ENCODE measurements at regions not wholly inside any gene's neighbourhood (a gene's known extent, or its start where the extent isn't known, plus 50 kb on each side); places are given as distances from the start of the nearest gene placed in this dataset.
"Not testable (repeated sequence)": the region's sequence is repeated elsewhere in the genome, so short reads cannot be mapped to it uniquely, and the experiment has no call there.

GRCh38 chr18:10248738-10249137 is 205.7 kb upstream of the APCDD1 start:
- DNase-seq (ENCODE audit: low spot score), result no peak

- DNase-seq (ENCODE audit: low spot score), result no peak
Observed at GRCh38 chr18:10249270-10249669, 205.2 kb upstream of the APCDD1 start.

- DNase-seq (ENCODE audit: low spot score), result no peak
Observed at GRCh38 chr18:10249801-10250200, 204.6 kb upstream of the APCDD1 start.

GRCh38 chr18:10252494-10252893 is 201.9 kb upstream of the APCDD1 start:
- no peak for DNase-seq (ENCODE audit: low spot score)

- DNase-seq (ENCODE audit: low spot score), result no peak
Observed at GRCh38 chr18:10252952-10253705, 201.3 kb upstream of the APCDD1 start.

- not testable (repeated sequence) for DNase-seq (ENCODE audit: low spot score)
Observed at GRCh38 chr18:10256276-10256675, 198.2 kb upstream of the APCDD1 start.

- DNase-seq (ENCODE audit: low spot score), result no peak
Observed at GRCh38 chr18:10258836-10259474, 195.5 kb upstream of the APCDD1 start.

- no peak for DNase-seq (ENCODE audit: low spot score)
Observed at GRCh38 chr18:10259901-10260300, 194.5 kb upstream of the APCDD1 start.

- DNase-seq (ENCODE audit: low spot score), result no peak
Observed at GRCh38 chr18:10261344-10262276, 192.8 kb upstream of the APCDD1 start.

GRCh38 chr18:10262566-10262965 is 191.9 kb upstream of the APCDD1 start:
- DNase-seq (ENCODE audit: low spot score), result no peak

- DNase-seq (ENCODE audit: low spot score), result no peak
Observed at GRCh38 chr18:10264260-10264659, 190.2 kb upstream of the APCDD1 start.

- DNase-seq (ENCODE audit: low spot score), result no peak
Observed at GRCh38 chr18:10265560-10266333, 188.7 kb upstream of the APCDD1 start.

GRCh38 chr18:10266334-10266590 is 188.2 kb upstream of the APCDD1 start:
- no peak for DNase-seq (ENCODE audit: low spot score)

- no peak for DNase-seq (ENCODE audit: low spot score)
Observed at GRCh38 chr18:10269261-10269660, 185.2 kb upstream of the APCDD1 start.

- DNase-seq (ENCODE audit: low spot score), result no peak
Observed at GRCh38 chr18:10270151-10270571, 184.3 kb upstream of the APCDD1 start.

GRCh38 chr18:10271481-10271880 is 183.0 kb upstream of the APCDD1 start:
- DNase-seq (ENCODE audit: low spot score), result no peak

GRCh38 chr18:10274301-10274700 is 180.1 kb upstream of the APCDD1 start:
- no peak for DNase-seq (ENCODE audit: low spot score)

- no peak for DNase-seq (ENCODE audit: low spot score)
Observed at GRCh38 chr18:10275486-10275885, 178.9 kb upstream of the APCDD1 start.

- DNase-seq (ENCODE audit: low spot score), result no peak
Observed at GRCh38 chr18:10278265-10278664, 176.2 kb upstream of the APCDD1 start.

GRCh38 chr18:10279471-10279870 is 175.0 kb upstream of the APCDD1 start:
- no peak for DNase-seq (ENCODE audit: low spot score)

- DNase-seq (ENCODE audit: low spot score), result no peak
Observed at GRCh38 chr18:10279905-10280644, 174.4 kb upstream of the APCDD1 start.

Measured in hematopoietic multipotent progenitor cell treated with erythropoietin and hydrocortisone succinate and interleukin-3 and kit ligand, for 17 days (in vitro differentiated cells).